Testis (tissue), 2 donors: ENCODE measurements at regions not wholly inside any gene's neighbourhood (a gene's known extent, or its start where the extent isn't known, plus 50 kb on each side); places are given as distances from the start of the nearest gene placed in this dataset.
"Not testable (repeated sequence)": the region's sequence is repeated elsewhere in the genome, so short reads cannot be mapped to it uniquely, and the experiment has no call there.

Experiments
- DNase-seq: peaks from one replicate; pipeline ENCODE4 v3.0.0-alpha.2; 2019
- H3K27ac ChIP-seq, 2 donors: fragments of 200-600 bp; sonication (generic); one replicate each; pipeline ENCODE4 v1.5.1; 2019
- H3K27me3 ChIP-seq: fragments of 200-600 bp; sonication (generic); one replicate; pipeline ENCODE4 v1.5.1; 2019
- H3K36me3 ChIP-seq: fragments of 200-600 bp; sonication (generic); one replicate; pipeline ENCODE4 v1.5.1; 2017; ENCODE audit warnings: low read depth; ENCODE audit errors: missing control alignments
- H3K4me1 ChIP-seq: fragments of 200-600 bp; sonication (generic); one replicate; pipeline ENCODE4 v1.5.1; 2019
- H3K4me3 ChIP-seq, 2 donors: fragments of 200-600 bp; sonication (generic); one replicate each; pipeline ENCODE4 v1.5.1; 2017 to 2019
- H3K9me3 ChIP-seq: fragments of 200-600 bp; sonication (generic); one replicate; pipeline ENCODE4 v1.5.1; 2017
- WGBS, 2 donors: methylation state at CpG; one replicate each; pipeline ENCODE4 v1.1.5; 2018; 5-methylcytosine and 5-hydroxymethylcytosine counted together
- intact Hi-C: fragments of 100-400 bp; cut with DNase I; formaldehyde crosslinking; loops from one replicate; pipeline ENCODE4 v1.15.1; 2023; ENCODE audit warnings: low total_unique reads

- H3K36me3 ChIP-seq, intact Hi-C loops, H3K9me3 ChIP-seq, H3K4me3 ChIP-seq, H3K4me1 ChIP-seq, H3K27me3 ChIP-seq, DNase-seq, H3K27ac ChIP-seq: not testable (repeated sequence)
- WGBS, 2 donors = 41 to 60% methylated on average over 1 of the region's 1 CpG
Measured at GRCh38 chr14:19096467-19096866, 129.2 kb downstream of the POTEM start.

GRCh38 chr14:19096876-19097275 is 129.6 kb downstream of the POTEM start:
- H3K4me1 ChIP-seq, H3K4me3 ChIP-seq, H3K36me3 ChIP-seq, H3K27ac ChIP-seq, intact Hi-C loops, H3K27me3 ChIP-seq, H3K9me3 ChIP-seq: not testable (repeated sequence)
- DNase-seq = peak; percentile 15
- 71% methylated on average over 8 of the region's 8 CpGs; no CpG with 5 or more reads in 1 of the 2 donors for WGBS, 2 donors

- H3K36me3 ChIP-seq, intact Hi-C loops, H3K27ac ChIP-seq, H3K9me3 ChIP-seq, H3K4me1 ChIP-seq, H3K27me3 ChIP-seq: not testable (repeated sequence)
- H3K4me3 ChIP-seq = peak overlapping the region in 1 of 2 donors; percentile 53
- 76% methylated on average over 28 of the region's 28 CpGs; no CpG with 5 or more reads in 1 of the 2 donors for WGBS, 2 donors
- DNase-seq = peak; percentile 14
Measured at GRCh38 chr14:19097306-19097705, 130.1 kb downstream of the POTEM start.

GRCh38 chr14:19097750-19098149 is 130.5 kb downstream of the POTEM start:
- WGBS, 2 donors = 51% methylated on average over 48 of the region's 49 CpGs; no CpG with 5 or more reads in 1 of the 2 donors
- H3K36me3 ChIP-seq, H3K4me1 ChIP-seq, H3K9me3 ChIP-seq, H3K27ac ChIP-seq, H3K27me3 ChIP-seq, intact Hi-C loops: not testable (repeated sequence)
- peak overlapping the region in 1 of 2 donors; percentile 53 for H3K4me3 ChIP-seq
- peak; percentile 13 for DNase-seq

GRCh38 chr14:19098230-19098629 is 131.0 kb downstream of the POTEM start:
- 54 to 59% methylated on average over 5 to 20 of the region's 41 CpGs for WGBS, 2 donors
- DNase-seq = peak; percentile 12

GRCh38 chr14:19098732-19099131 is 131.5 kb downstream of the POTEM start:
- H3K9me3 ChIP-seq, H3K36me3 ChIP-seq, H3K27me3 ChIP-seq, intact Hi-C loops, H3K27ac ChIP-seq, H3K4me1 ChIP-seq: not testable (repeated sequence)
- peak overlapping the region in 1 of 2 donors; percentile 53 for H3K4me3 ChIP-seq
- 55 to 66% methylated on average over 29 to 34 of the region's 34 CpGs for WGBS, 2 donors
- DNase-seq = peak; percentile 10

More at GRCh38 chr14:19098230-19098629, 131.0 kb downstream of the POTEM start:
- H3K4me1 ChIP-seq, H3K36me3 ChIP-seq, H3K9me3 ChIP-seq, intact Hi-C loops, H3K27me3 ChIP-seq, H3K27ac ChIP-seq: not testable (repeated sequence)
- H3K4me3 ChIP-seq = peak overlapping the region in 1 of 2 donors; percentile 53

GRCh38 chr14:19099336-19099735 is 132.1 kb downstream of the POTEM start:
- H3K36me3 ChIP-seq, H3K27me3 ChIP-seq, H3K4me1 ChIP-seq, H3K9me3 ChIP-seq, intact Hi-C loops, H3K27ac ChIP-seq: not testable (repeated sequence)
- WGBS, 2 donors = 57% methylated on average over 22 of the region's 29 CpGs; no CpG with 5 or more reads in 1 of the 2 donors
- H3K4me3 ChIP-seq = peak overlapping the region in 1 of 2 donors; percentile 53
- DNase-seq = peak; percentile 9

GRCh38 chr14:19099939-19100338 is 132.7 kb downstream of the POTEM start:
- DNase-seq = peak; percentile 12
- H3K4me3 ChIP-seq, H3K27me3 ChIP-seq, H3K9me3 ChIP-seq, intact Hi-C loops, H3K27ac ChIP-seq, H3K4me1 ChIP-seq, H3K36me3 ChIP-seq: not testable (repeated sequence)
- WGBS, 2 donors = 64% methylated on average over 7 of the region's 15 CpGs; no CpG with 5 or more reads in 1 of the 2 donors

- H3K4me1 ChIP-seq, intact Hi-C loops, H3K4me3 ChIP-seq, H3K36me3 ChIP-seq, H3K27ac ChIP-seq, H3K9me3 ChIP-seq, H3K27me3 ChIP-seq: not testable (repeated sequence)
- peak; percentile 12 for DNase-seq
- WGBS, 2 donors = 54 to 64% methylated on average over 5 of the region's 5 CpGs
Measured at GRCh38 chr14:19105551-19105950, 138.3 kb downstream of the POTEM start.

GRCh38 chr14:19109887-19110286 is 142.7 kb downstream of the POTEM start:
- H3K4me1 ChIP-seq, H3K27ac ChIP-seq, H3K9me3 ChIP-seq, DNase-seq, H3K36me3 ChIP-seq, intact Hi-C loops, H3K4me3 ChIP-seq, H3K27me3 ChIP-seq: not testable (repeated sequence)
- WGBS, 2 donors = 72 to 93% methylated on average over 2 of the region's 2 CpGs

GRCh38 chr14:19120383-19120782 is 153.1 kb downstream of the POTEM start:
- H3K9me3 ChIP-seq, intact Hi-C loops, H3K27me3 ChIP-seq, DNase-seq, H3K27ac ChIP-seq, H3K36me3 ChIP-seq, H3K4me1 ChIP-seq, H3K4me3 ChIP-seq: not testable (repeated sequence)
- whole genome bisulfite sequencing, 2 donors = 67% methylated on average over 1 of the region's 6 CpGs; no CpG with 5 or more reads in 1 of the 2 donors

- H3K27ac ChIP-seq, H3K27me3 ChIP-seq, H3K4me3 ChIP-seq, DNase-seq, H3K4me1 ChIP-seq, H3K9me3 ChIP-seq, H3K36me3 ChIP-seq, intact Hi-C loops: not testable (repeated sequence)
- 75 to 80% methylated on average over 4 to 5 of the region's 5 CpGs for WGBS, 2 donors
Measured at GRCh38 chr14:19126269-19127051, 159.2 kb downstream of the POTEM start.
